ENCODE measurements at regions not wholly inside any gene's neighbourhood (a gene's known extent, or its start where the extent isn't known, plus 50 kb on each side); places are given as distances from the start of the nearest gene placed in this dataset.

- Histone ChIP-seq H3K4me3 (ENCODE audit: low read depth, low read length) (no peak overlapping the region), H3K9me3 (ENCODE audit: control insufficient read depth, insufficient read depth, low read length) (no peaks in the 10 kb centered on the region), H3K27me3 (ENCODE audit: control insufficient read depth, insufficient read depth, low read length) (no peaks in the 10 kb centered on the region), H3K27ac (ENCODE audit: low read depth, low read length) (no peak overlapping the region)
- TF ChIP-seq CTCF (IDR thresholded peaks at IDR 0.05; ENCODE audit: low read depth, low read length) = no peak
- ChIA-PET POLR2A (no interaction called here), CTCF (no interaction called here)
- DNase-seq (ENCODE audit: low read depth, low spot score) = no peak
Measured at GRCh38 chrX:68923147-68923546, 94.3 kb downstream of the EFNB1 start.

GRCh38 chrX:68922013-68922412, 93.2 kb downstream of the EFNB1 start:
- no peak for TF ChIP-seq CTCF (IDR thresholded peaks at IDR 0.05; ENCODE audit: low read depth, low read length)
- Histone ChIP-seq H3K4me3 (ENCODE audit: low read depth, low read length) (no peak overlapping the region), H3K9me3 (ENCODE audit: control insufficient read depth, insufficient read depth, low read length) (no peaks in the 10 kb centered on the region), H3K27ac (ENCODE audit: low read depth, low read length) (no peak overlapping the region), H3K27me3 (ENCODE audit: control insufficient read depth, insufficient read depth, low read length) (no peaks in the 10 kb centered on the region)
- ChIA-PET POLR2A (no interaction called here), CTCF (interaction anchor here (0.9 kb wide), 1 partner anchor 19 kb away, joined by 16 read pairs; no protein-coding TSS in a partner anchor)
- no peak for DNase-seq (ENCODE audit: low read depth, low spot score)

- POLR2A ChIA-PET = no interaction called here
Measured at GRCh38 chrX:68920561-68920960, 91.7 kb downstream of the EFNB1 start.

GRCh38 chrX:68919707-68920106, 90.9 kb downstream of the EFNB1 start:
- Histone ChIP-seq H3K4me3 (ENCODE audit: low read depth, low read length) (no peak overlapping the region), H3K27me3 (ENCODE audit: control insufficient read depth, insufficient read depth, low read length) (no peaks in the 10 kb centered on the region), H3K27ac (ENCODE audit: low read depth, low read length) (no peak overlapping the region), H3K9me3 (ENCODE audit: control insufficient read depth, insufficient read depth, low read length) (no peaks in the 10 kb centered on the region)
- no peak for DNase-seq (ENCODE audit: low read depth, low spot score)
- ChIA-PET CTCF (interaction anchor here (0.9 kb wide), 1 partner anchor 8 kb away, joined by 3 read pairs; no protein-coding TSS in a partner anchor), POLR2A (no interaction called here)
- TF ChIP-seq CTCF (IDR thresholded peaks at IDR 0.05; ENCODE audit: low read depth, low read length) = no peak

More at GRCh38 chrX:68920561-68920960, 91.7 kb downstream of the EFNB1 start:
- Histone ChIP-seq H3K27ac (ENCODE audit: low read depth, low read length) (no peak overlapping the region), H3K27me3 (ENCODE audit: control insufficient read depth, insufficient read depth, low read length) (no peaks in the 10 kb centered on the region), H3K9me3 (ENCODE audit: control insufficient read depth, insufficient read depth, low read length) (no peaks in the 10 kb centered on the region), H3K4me3 (ENCODE audit: low read depth, low read length) (no peak overlapping the region)
- no peak for TF ChIP-seq CTCF (IDR thresholded peaks at IDR 0.05; ENCODE audit: low read depth, low read length)
- no peak for DNase-seq (ENCODE audit: low read depth, low spot score)
- CTCF ChIA-PET = interaction anchor here (0.9 kb wide), 1 partner anchor 9 kb away, joined by 3 read pairs; no protein-coding TSS in a partner anchor

GRCh38 chrX:68918202-68918601, 89.4 kb downstream of the EFNB1 start:
- no peak overlapping the region for H3K4me3 ChIP-seq (ENCODE audit: low read depth, low read length)
- TF ChIP-seq CTCF (IDR thresholded peaks at IDR 0.05; ENCODE audit: low read depth, low read length) = no peak
- POLR2A ChIA-PET = no interaction called here
- no peaks in the 10 kb centered on the region for H3K27me3 ChIP-seq (ENCODE audit: control insufficient read depth, insufficient read depth, low read length)
- CTCF ChIA-PET = no interaction called here
- H3K27ac ChIP-seq (ENCODE audit: low read depth, low read length) = no peak overlapping the region
- no peaks in the 10 kb centered on the region for H3K9me3 ChIP-seq (ENCODE audit: control insufficient read depth, insufficient read depth, low read length)
- DNase-seq (ENCODE audit: low read depth, low spot score) = no peak
